Aorta (tissue), 5 donors: ENCODE measurements at regions not wholly inside any gene's neighbourhood (a gene's known extent, or its start where the extent isn't known, plus 50 kb on each side); places are given as distances from the start of the nearest gene placed in this dataset.
A peak's percentile ranks its signal among the peaks of the same experiment; 100 is the strongest.

Experiments used
- ATAC-seq: fragments of 200-7000 bp; cut with Tn5 transposase; one replicate; pipeline ENCODE4 v1.9.1; 2022; ENCODE audit warnings: moderate library complexity; ENCODE audit not compliant: low FRiP score
- DNase-seq, 2 donors: peaks; one replicate each; pipeline ENCODE4 v3.0.0-alpha.2; 2020
- H3K27ac ChIP-seq, 2 donors: one replicate each; pipeline ENCODE4 v1.5.1; 2013; ENCODE audit warnings: low read length in 2 of 2, mild to moderate bottlenecking in 2 of 2, moderate library complexity in 2 of 2, control low read depth in 1 of 2, inconsistent platforms in 1 of 2, low read depth in 1 of 2
- H3K27me3 ChIP-seq, 2 donors: one replicate each; pipeline ENCODE4 v1.6.1; 2013; ENCODE audit warnings: control low read depth in 1 of 2, low read length in 1 of 2, mild to moderate bottlenecking in 1 of 2, moderate library complexity in 1 of 2; ENCODE audit not compliant: insufficient read depth in 2 of 2, control insufficient read depth in 1 of 2
- H3K36me3 ChIP-seq, 2 donors: one replicate each; pipeline ENCODE4 v1.6.1; 2013; ENCODE audit warnings: control low read depth in 1 of 2, low read length in 1 of 2, mild to moderate bottlenecking in 1 of 2; ENCODE audit not compliant: insufficient read depth in 2 of 2, control insufficient read depth in 1 of 2
- H3K4me1 ChIP-seq, 2 donors: one replicate each; pipeline ENCODE4 v1.6.1; 2013; ENCODE audit warnings: low read length in 2 of 2, control low read depth in 1 of 2, mild to moderate bottlenecking in 1 of 2, moderate library complexity in 1 of 2; ENCODE audit not compliant: insufficient read depth in 2 of 2, control insufficient read depth in 1 of 2
- H3K4me3 ChIP-seq, 2 donors: one replicate each; pipeline ENCODE4 v1.5.1; 2013; ENCODE audit warnings: low read length in 2 of 2, control low read depth in 1 of 2, mild to moderate bottlenecking in 1 of 2
- H3K9me3 ChIP-seq: one replicate; pipeline ENCODE4 v1.6.1; 2013; ENCODE audit warnings: mild to moderate bottlenecking, low read length; ENCODE audit not compliant: control insufficient read depth
- WGBS, 2 donors: extraction: QIAGEN DNeasy Blood & Tissue Kit; methylation state at CpG; one replicate each; pipeline ENCODE4 v1.1.7; 2013; 5-methylcytosine and 5-hydroxymethylcytosine counted together
- intact Hi-C, 2 donors: fragments of 100-400 bp; cut with DNase I; formaldehyde crosslinking; loops; one replicate each; pipeline versions ENCODE4 v1.14.2 to v1.15.0; 2022
- donor health status: healthy with polysubstance abuse.
- donor health status: Bipolar disorder and iron deficiency.
- donor health status: DM: no; HTN: no; CAD: no.
- donor health status: DM: no; HTN: no; CAD: no.
- donor health status: DM: yes; HTN: yes; CAD: no.

DNA sequence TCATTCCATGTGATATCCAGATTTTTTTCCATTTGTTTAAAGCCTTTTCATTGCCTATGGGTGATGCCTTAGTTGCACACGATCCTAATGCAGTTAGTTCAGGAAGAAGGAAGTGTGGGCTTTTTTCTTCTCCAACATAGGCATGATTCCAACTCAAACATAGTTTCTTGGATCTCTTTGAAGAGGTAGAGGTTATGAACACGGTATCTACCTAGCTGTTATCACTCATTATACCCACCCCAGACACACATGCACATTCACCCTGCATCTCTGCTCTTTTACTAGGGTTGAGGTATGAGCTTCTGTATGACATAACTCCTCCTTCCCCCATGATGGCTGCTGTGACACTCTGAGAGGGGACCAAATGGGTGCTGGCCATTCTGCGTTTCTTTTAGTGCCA, 122.1 kb upstream of the ZNF648 start:
- 30 to 37% methylated on average over 3 of the region's 3 CpGs for WGBS, 2 donors
- H3K27me3 ChIP-seq: peaks cover 0 to 1% of the 10 kb centered on the region in 2 donors
- no peaks in the 10 kb centered on the region for H3K4me1 ChIP-seq
- no peaks in the 10 kb centered on the region for H3K9me3 ChIP-seq
- intact Hi-C loops: no loop called here
- no peaks in the 10 kb centered on the region for H3K36me3 ChIP-seq
- DNase-seq: no peak
- no peak overlapping the region for H3K27ac ChIP-seq
- no peak for ATAC-seq
- H3K4me3 ChIP-seq: no peak overlapping the region

DNA sequence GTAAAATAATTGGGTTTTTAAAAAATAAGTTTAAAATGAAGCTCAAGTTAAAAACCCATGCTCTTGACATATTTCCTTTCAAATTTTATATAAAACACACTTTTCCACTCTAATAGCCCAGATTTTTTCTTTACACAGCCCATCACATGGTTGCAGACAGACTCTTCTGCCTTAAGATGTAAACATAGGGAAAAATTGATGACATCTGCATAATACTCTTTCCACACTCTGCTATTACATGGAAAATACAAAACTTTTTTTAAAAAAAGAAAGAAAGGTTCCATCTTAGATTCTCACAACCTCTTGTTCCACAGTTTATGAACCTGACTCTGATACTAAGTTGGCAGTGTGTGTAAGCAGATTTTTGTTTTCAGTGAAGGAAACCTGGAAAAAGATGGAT, 120.8 kb upstream of the ZNF648 start:
- DNase-seq (no peak), ATAC-seq (no peak)
- no peak overlapping the region for H3K4me3 ChIP-seq
- H3K36me3 ChIP-seq: no peaks in the 10 kb centered on the region
- intact Hi-C loops: no loop called here
- no peak overlapping the region for H3K27ac ChIP-seq
- H3K9me3 ChIP-seq: no peaks in the 10 kb centered on the region
- H3K27me3 ChIP-seq: peaks cover 0 to 1% of the 10 kb centered on the region in 2 donors
- no peaks in the 10 kb centered on the region for H3K4me1 ChIP-seq

DNA sequence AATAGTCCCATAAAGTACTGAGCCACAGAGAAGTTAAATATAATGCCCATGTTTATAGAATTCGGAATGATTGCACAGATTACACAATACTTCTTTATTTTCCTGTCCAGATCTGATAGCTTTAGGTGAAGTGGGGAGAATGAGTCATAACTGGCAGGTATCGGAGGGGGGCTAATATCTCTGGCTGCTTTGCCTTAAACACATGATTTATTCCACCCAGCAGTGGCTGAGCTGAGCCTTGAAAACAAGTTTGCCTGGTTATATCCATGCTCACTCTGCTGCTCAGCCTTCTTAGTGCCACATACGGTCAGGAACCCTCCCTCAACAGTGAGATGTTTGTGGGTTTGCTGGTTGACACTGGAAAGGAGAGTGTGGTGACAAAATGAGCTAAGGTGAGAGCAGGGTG, 119.7 kb upstream of the ZNF648 start:
- Histone ChIP-seq H3K27me3 (peaks cover 0 to 1% of the 10 kb centered on the region in 2 donors), H3K4me3 (no peak overlapping the region), H3K4me1 (no peaks in the 10 kb centered on the region), H3K27ac (no peak overlapping the region), H3K9me3 (no peaks in the 10 kb centered on the region), H3K36me3 (no peaks in the 10 kb centered on the region)
- intact Hi-C loops: no loop called here
- ATAC-seq (no peak), DNase-seq (no peak)
- 48 to 50% methylated on average over 3 of the region's 3 CpGs for WGBS, 2 donors

DNA sequence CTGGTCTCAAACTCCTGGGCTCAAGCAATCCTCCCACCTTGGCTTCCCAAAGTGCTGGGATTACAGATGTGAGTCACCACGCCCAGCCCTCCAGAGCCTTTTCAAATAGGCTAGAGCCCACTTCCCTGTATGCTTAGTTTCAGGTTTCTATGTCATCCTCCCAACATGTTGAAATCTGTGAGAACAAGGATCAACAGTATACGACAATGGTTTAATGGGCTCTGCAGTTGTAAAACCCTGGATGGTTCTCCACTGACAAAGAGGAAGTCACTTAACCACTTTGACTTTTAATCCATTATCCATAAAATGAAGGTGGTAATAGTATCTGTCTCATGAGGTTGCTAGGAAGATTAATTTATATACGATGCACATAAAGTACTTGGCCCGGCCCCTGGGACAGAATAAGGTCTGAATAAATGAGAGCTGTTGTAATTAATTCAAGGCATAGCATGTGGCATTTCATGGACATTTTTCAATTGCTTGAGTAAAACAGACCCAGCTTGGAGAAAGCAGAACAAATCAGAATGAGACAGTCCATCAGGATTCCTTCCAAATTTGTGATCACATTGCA, 113.9 kb upstream of the ZNF648 start:
- no peaks in the 10 kb centered on the region for H3K27me3 ChIP-seq
- H3K27ac ChIP-seq: no peak overlapping the region
- ATAC-seq (no peak), DNase-seq (no peak)
- intact Hi-C loops: no loop called here
- 80 to 85% methylated on average over 4 of the region's 4 CpGs for WGBS, 2 donors
- H3K4me3 ChIP-seq: no peak overlapping the region
- no peaks in the 10 kb centered on the region for H3K36me3 ChIP-seq
- peaks cover 1% of the 10 kb centered on the region for H3K9me3 ChIP-seq
- H3K4me1 ChIP-seq: peaks cover 0 to 2% of the 10 kb centered on the region in 2 donors

DNA sequence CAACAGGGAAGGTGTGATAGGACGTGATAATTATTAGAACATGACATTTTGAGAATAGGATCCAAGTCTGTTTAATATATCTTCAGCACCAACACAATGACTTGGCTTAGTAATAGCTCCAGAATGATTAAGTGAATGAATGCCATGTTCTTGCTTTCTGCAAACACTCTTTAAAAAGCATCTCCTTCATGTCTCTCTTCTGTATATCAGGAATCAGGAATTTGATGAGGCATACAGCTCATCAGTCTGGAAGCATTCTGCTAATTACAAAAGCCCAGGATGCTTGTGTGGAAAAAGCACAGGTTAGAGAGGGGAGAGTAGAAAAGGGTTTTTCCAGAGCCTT, 113.0 kb upstream of the ZNF648 start:
- H3K4me1 ChIP-seq: peaks cover 0 to 2% of the 10 kb centered on the region in 2 donors
- WGBS, 2 donors: 31 to 32% methylated on average over 1 of the region's 1 CpG
- H3K36me3 ChIP-seq: no peaks in the 10 kb centered on the region
- no peak overlapping the region for H3K4me3 ChIP-seq
- intact Hi-C loops: no loop called here
- peaks cover 1% of the 10 kb centered on the region for H3K9me3 ChIP-seq
- H3K27me3 ChIP-seq: no peaks in the 10 kb centered on the region
- ATAC-seq: no peak
- no peak overlapping the region for H3K27ac ChIP-seq
- no peak for DNase-seq

DNA sequence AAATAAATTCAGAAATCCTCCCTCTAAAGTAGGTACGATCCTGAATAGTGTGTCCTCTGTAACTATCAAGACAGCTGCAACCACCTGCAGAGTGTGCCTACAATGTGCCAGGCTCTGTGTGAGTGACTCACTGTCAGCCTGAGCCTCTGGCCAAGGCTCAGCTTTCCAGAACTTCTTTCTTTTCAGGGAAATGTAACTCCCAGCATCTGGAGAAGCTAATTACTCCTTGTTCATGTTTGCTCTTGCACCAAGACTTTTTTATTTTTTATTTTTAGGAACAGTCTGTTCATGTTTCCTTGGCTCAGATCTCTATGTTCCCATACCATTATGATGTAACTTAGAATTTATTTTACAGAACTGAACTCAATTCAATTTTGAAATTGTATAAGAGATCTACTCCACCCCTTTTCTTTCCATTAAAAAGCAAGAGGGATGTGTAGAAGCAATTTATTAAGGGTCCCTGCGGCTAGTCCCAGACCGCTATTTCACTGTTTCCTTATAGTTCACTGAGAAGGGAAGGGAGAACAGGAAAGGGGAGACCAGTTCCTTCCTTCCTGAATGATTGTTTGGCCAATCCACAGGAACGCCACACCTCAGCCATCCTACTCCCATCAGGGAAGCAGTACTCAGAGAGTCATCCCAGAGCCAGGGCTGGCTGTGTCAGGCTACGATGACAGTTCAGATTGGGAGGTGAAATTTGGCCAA, 112.4 kb upstream of the ZNF648 start:
- Histone ChIP-seq H3K9me3 (peaks cover 1% of the 10 kb centered on the region), H3K4me3 (no peak overlapping the region), H3K36me3 (no peaks in the 10 kb centered on the region), H3K4me1 (peaks cover 0 to 2% of the 10 kb centered on the region in 2 donors), H3K27ac (no peak overlapping the region), H3K27me3 (no peaks in the 10 kb centered on the region)
- no peak for DNase-seq
- intact Hi-C loops: no loop called here
- no peak for ATAC-seq
- WGBS, 2 donors: 76 to 79% methylated on average over 5 of the region's 5 CpGs

DNA sequence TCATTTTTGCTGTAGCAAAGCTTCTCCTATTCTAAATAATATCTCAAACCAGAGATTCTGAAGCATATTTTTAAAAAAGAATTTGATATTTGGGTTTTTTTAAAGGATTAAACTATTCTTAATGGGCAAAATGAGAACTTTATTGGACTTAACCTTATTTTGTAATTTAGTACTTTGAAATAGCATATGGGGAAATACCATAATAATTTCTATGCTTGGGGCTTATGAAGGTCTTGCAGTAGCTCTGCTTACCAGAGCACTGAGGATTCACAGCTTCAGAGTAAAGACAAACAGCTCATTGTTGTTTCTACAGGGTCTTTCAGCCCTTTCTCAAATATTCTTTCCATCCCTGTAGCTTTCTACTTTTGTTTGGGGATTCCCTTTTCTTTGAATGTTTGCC, 111.2 kb upstream of the ZNF648 start:
- peaks cover 0 to 2% of the 10 kb centered on the region in 2 donors for H3K4me1 ChIP-seq
- peaks cover 1% of the 10 kb centered on the region for H3K9me3 ChIP-seq
- no peak overlapping the region for H3K4me3 ChIP-seq
- ATAC-seq: no peak
- no peak for DNase-seq
- intact Hi-C loops: no loop called here
- no peak overlapping the region for H3K27ac ChIP-seq
- no peaks in the 10 kb centered on the region for H3K27me3 ChIP-seq
- no peaks in the 10 kb centered on the region for H3K36me3 ChIP-seq

DNA sequence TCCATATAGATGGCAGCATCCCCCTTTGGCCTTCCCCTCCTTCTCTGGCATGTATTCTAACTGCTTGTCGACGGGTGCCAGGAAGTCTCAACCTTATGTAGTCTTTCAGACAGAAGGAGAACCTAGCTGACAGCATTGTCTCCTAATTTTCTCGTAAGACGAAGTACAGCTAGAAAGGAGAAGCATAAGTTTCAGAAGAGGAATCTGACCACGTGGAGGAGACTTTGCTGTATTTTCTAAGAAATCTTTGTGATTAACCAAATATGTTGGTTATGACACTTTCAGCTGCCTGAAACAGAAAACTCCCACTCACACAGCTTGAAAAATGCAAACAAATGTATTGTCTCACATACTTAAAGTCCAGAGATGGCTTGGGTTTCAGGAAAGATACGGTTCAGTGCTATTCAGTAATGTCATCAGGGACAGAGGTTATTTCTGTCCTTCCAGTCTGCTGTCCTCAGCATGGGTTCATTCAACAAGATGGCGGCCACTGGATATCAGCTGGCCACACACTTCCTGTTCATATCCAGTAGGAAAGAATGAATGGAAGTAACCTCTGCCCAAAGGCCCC, 109.5 kb upstream of the ZNF648 start:
- H3K4me3 ChIP-seq: no peak overlapping the region
- WGBS, 2 donors: 63 to 69% methylated on average over 7 of the region's 7 CpGs
- DNase-seq: no peak
- no peaks in the 10 kb centered on the region for H3K36me3 ChIP-seq
- H3K4me1 ChIP-seq: peaks cover 2 to 5% of the 10 kb centered on the region in 2 donors
- ATAC-seq: no peak
- intact Hi-C loops: no loop called here
- no peaks in the 10 kb centered on the region for H3K27me3 ChIP-seq
- H3K27ac ChIP-seq: no peak overlapping the region
- H3K9me3 ChIP-seq: peaks cover 1% of the 10 kb centered on the region

DNA sequence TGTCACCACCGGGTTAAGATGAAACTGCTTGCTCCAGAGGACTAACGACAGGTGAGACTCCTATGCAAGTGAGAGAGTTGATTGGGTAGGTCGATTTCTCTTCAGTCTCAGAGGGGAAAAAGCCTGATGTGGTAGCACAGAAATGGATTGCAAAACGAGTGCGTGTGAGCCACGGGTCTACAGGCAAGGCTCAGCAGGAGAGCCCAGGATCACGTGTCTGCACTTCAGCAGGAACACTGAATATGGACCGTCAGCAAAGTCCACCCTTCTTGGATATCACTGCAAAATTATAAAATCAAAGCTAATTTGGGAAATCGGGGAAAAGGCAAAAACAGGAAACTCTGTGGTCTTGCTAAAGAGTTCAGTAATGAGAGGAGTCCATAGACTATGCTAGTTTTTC, 107.7 kb upstream of the ZNF648 start:
- Histone ChIP-seq H3K36me3 (no peaks in the 10 kb centered on the region), H3K4me1 (peaks cover under 1 to 5% of the 10 kb centered on the region in 2 donors), H3K27ac (no peak overlapping the region), H3K27me3 (no peaks in the 10 kb centered on the region), H3K4me3 (no peak overlapping the region), H3K9me3 (peaks cover 1% of the 10 kb centered on the region)
- intact Hi-C loops: no loop called here
- no peak for ATAC-seq
- DNase-seq: peak in 1 of 2 donors; percentile 84
- WGBS, 2 donors: 55 to 57% methylated on average over 9 of the region's 9 CpGs
